GM18907 (cell line): ENCODE measurements at regions not wholly inside any gene's neighbourhood (a gene's known extent, or its start where the extent isn't known, plus 50 kb on each side); places are given as distances from the start of the nearest gene placed in this dataset.

Experiments
- ATAC-seq: cut with Tn5 transposase; IDR thresholded peaks from one replicate; pipeline ENCODE4 v1.9.1; 2021; ENCODE audit warnings: mild to moderate bottlenecking, moderate library complexity; ENCODE audit not compliant: unreplicated experiment

DNA sequence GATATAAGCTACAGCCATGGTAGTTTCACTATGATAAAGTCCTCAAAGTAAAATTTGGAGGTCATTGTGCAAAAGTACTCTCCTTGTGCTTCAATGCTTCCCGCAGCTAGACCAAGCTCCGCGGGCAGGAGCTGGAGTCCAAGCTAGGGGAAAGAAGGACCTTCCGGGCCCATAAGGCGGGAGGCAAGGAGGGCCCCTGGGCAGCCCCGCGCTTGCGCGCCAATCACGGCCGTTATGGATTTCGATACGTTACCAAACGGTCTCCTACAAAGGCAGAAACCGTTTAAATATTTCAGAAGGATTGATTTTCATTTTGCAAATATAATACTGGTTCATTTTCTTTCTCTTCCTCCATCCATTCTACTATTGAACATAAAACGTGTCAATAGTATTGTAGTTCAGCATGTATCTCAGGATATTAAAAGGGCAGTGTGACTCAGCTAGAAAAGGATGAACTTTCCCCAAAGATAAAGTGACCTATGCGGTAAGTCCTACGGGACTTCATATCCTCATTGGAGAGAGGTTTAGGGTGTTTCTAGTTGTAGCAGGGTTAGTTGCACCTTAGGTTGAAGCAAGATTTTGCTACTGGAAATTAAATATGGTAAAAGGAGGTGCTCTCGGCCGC lies 128.0 kb downstream of the KIF20B start:
- ATAC-seq: no peak

GRCh38 chr10:89829887-89830269 lies 128.5 kb downstream of the KIF20B start:
- ATAC-seq: no peak

- no peak for ATAC-seq
These were observed 129.2 kb downstream of the KIF20B start for GRCh38 chr10:89830624-89831023.

- ATAC-seq: no peak
These were observed 135.4 kb downstream of the KIF20B start for GRCh38 chr10:89836840-89837164.

DNA sequence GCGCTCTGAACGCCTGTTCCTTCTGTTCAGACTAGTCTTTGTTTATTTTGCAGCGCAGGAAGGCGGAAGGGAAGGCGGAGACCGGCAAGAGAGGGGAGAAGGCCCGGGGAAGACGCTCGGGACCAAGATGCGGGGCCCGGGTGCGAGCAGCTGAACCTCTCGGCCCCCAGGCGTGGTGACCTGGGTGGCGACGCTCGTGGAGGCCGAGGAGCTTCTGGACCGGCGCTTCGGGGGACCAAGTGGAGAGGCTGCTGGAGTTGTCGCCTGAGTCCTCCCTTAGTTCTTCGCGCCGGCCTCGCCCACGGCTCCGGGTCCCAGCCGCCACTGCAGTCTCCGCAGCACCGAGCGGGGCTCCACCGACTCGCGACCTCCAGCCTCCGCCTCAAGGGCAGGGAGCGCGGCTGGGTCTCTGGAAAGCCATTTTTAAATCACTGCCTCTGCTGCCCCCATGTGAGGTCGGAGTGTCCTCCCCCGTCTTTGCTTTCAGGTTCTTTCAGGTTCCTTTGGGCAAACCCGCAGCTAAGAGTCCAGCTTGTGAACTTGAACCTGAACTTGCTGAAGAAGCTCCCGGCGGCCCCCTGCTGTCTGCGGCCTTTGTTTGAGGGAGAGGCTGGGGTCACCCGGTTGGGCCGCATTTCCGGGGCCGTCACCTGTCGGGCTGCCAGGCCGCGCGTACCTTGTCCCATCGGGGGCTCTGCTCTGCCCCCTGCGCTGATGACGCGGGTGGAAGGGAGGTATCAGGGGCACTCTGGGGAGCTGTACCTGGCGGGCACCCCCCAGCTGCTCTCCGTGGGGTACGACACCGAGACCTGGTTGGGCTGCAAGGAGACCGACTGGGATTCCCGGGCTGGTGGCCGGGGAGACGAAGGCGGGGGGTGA lies 136.0 kb downstream of the KIF20B start:
- peak; percentile 53 for ATAC-seq

- no peak for ATAC-seq
These were observed 136.7 kb downstream of the KIF20B start for GRCh38 chr10:89838044-89838615.

DNA sequence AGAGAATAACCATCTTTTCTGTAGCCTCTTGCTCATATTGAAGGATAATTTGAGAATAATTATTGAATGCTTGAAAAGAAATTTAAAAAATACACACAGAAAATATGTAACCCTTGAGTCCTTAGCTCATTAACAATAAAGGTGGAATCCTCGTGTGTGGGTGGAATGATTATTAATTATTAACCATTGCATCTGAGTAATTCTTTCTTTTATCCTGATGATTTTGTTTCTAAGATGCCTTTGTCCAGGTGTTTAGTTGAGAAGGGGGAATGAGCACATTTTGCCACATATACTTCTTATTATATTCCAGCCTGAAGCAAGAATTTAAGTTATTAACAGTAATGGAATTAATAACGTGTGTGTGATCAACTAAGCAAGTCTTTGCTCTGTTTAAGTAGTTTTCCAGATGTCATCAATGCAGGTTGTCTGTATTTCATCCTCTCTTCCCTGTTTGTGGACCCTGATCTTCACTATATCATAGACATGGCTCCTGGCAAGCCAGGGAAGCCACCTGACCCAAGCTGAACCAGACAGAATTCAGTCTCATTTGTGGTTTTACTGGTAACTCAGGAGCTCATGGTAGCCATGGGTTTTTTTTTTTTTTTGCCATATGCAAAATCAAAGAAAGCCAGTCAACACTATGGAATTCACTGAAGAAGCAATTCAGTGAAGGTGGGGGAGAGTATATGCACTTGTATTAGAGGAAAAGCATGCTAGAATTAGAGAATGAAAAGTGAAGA lies 144.3 kb downstream of the KIF20B start:
- no peak for ATAC-seq

GRCh38 chr10:89846281-89846630 lies 144.9 kb downstream of the KIF20B start:
- no peak for ATAC-seq

DNA sequence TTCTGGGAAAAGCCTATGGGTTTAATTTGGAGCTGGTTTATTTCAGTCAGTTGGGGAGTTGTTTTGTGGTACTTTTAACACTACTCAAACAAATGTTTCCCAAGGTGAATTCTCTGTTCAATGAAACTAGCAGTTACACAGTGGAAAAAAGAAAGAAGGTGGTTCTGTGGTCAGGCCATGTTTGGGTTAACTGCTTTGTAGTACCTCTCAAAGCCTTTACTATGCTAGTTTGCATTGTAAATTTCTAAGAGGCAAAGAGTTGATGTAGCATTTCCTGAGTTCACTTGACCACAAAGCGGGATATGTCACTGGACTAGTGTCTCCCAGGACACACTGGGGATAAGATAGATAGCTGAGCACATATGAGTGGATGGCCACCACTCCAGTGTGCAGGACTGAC lies 145.4 kb downstream of the KIF20B start:
- no peak for ATAC-seq

GRCh38 chr10:89852872-89853271 lies 151.5 kb downstream of the KIF20B start:
- no peak for ATAC-seq

- no peak for ATAC-seq
These were observed 152.4 kb downstream of the KIF20B start for GRCh38 chr10:89853781-89854191.

DNA sequence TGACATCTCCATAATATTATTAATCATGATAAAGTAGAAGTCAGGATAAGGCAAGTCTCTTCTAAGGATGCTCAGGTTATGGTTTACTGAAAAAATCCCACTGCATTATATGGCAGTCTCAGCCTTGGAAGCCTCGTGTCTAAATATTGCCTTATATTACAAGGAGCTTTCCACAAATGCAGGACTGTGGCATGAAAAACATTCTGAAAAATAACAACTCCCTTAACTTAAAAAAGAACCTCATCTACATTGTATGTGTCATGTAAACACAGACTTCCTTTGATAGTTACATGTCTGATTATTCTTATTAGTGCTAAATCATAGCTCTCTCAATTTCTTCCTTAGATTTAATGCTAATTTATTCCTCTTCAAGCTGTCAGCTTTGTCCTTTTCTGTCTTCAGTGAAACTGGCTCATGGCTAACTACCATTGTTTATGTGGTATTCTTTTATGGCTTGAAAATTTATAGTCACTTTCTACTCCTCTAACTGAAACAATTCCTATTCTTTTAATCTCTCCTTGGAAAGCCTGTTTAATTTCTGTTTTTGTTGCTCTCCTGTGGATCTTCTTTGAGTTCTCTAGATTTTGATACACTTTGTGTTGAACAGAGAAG lies 156.1 kb downstream of the KIF20B start:
- ATAC-seq: no peak

DNA sequence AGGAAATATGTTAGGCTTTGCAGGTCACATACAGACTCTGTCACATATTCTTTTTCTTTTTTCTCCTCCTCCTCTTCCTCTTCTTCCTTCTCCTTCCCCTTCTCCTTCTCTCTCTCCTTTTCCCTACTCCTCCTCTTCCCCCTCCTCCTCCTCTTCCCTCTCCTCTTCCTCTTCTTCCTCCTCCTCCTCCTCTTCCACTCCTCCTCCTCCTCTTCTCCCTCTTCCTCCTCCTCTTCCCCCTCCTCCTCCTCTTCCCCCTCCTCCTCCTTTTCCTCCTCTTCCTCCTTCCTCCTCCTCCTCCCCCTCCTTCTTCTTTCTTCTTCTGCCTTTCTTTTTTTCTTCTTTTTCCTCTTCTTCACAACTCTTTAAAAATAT lies 159.8 kb downstream of the KIF20B start:
- no peak for ATAC-seq

- ATAC-seq: no peak
These were observed 160.4 kb downstream of the KIF20B start for GRCh38 chr10:89861584-89862301.

DNA sequence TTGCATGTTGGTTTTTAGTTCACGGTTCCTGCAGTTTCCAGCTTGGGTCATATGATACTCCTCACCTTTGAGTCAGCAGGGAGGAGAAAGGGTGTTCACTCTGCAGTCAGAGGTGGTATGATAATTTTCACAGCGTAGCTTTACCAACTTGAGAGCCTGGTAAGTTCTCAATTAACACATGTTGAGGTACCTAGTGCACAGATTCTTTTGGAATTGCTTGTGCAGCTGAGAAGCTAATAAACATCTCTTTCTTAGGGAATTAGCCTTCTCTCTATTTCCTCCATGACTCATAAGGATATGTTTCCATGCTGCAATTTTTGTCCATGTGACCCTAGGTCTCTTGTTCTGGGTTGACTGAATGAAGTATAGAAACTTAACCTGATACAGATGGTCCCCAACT lies 166.6 kb downstream of the KIF20B start:
- ATAC-seq: no peak

- ATAC-seq: no peak
These were observed 167.8 kb downstream of the KIF20B start for GRCh38 chr10:89869180-89869579.

GRCh38 chr10:89869592-89870156 lies 168.3 kb downstream of the KIF20B start:
- no peak for ATAC-seq

- ATAC-seq: no peak
These were observed 169.5 kb downstream of the KIF20B start for GRCh38 chr10:89870936-89871335.

DNA sequence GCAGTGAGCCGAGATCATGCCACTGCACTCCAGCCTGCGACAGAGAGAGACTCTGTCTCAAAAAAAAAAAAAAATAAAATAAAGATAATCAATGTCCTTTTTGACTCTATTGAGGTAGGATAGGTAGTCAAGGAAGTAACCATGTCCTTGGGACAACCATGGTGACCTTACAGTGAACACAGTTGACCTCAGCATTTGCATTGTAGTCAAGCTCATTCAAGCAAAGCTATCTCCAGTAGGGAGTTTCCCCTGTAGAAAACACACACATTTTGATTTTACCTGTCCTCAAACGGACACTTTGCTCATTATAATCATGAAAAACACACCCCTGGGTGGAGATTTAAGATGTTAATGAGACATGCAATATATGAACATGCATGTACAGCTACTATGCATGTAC lies 171.7 kb downstream of the KIF20B start:
- peak; percentile 93 for ATAC-seq

DNA sequence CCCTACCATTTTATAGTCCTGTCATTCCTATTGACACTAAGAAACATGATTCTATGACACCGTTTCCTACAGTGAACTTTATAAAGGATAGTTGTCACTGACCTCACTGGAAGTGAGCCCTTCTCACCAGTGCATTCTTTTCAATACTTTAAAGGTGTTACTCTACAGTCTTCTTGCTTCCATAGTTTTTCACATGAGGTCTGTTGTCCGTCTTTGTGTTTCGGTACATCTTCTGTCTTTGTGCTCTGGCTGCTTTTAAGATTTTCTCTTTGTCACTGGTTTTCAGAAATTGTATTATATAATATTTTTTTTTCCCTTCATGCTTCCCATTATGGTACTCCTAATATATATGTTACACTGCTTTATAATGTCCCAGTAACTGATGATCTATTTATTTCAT lies 174.2 kb downstream of the KIF20B start:
- no peak for ATAC-seq
